HPDE6-E6E7 (cell line): ENCODE measurements at regions not wholly inside any gene's neighbourhood (a gene's known extent, or its start where the extent isn't known, plus 50 kb on each side); places are given as distances from the start of the nearest gene placed in this dataset.

Experiments used
- DNase-seq: peaks from one replicate; pipeline ENCODE4 v3.0.0; 2011; ENCODE audit warnings: missing footprints; ENCODE audit errors: extremely low spot score

- DNase-seq = no peak
Observed at GRCh38 chr4:183763990-183764754, 105.1 kb downstream of the TRAPPC11 start.

DNA sequence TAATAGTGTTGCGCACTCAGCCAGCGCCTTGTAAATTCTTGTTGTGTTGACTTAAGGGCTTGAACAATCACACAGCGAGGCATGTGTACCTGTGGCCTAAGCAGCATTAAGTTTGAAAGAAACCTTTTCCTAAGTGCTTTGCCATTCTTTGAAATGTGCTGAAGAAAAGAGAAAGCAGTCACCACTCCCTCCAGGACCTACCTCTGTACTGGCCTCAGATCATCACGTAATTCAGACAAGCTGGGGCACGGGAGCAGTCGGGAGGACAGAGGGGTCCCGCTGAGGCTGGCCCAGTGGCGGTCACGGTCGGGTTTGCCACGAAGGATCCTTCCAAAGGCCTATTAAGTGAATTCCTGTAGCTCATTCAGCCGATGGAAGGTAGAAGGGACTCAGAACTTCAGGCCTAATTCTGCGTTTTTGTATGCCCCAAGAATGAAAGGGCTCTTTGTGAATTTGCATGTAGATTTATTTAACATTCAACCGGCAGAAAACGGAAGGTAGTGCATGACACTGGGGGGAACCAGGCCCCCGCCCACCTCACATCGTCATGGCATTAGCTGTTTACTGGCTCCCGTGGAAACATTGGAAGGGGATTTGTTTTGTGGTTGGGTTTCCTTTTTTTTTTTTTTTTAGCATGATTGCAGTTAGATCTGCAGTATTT lies 106.3 kb downstream of the TRAPPC11 start:
- no peak for DNase-seq

GRCh38 chr4:183766140-183766539 lies 107.0 kb downstream of the TRAPPC11 start:
- DNase-seq = no peak

DNA sequence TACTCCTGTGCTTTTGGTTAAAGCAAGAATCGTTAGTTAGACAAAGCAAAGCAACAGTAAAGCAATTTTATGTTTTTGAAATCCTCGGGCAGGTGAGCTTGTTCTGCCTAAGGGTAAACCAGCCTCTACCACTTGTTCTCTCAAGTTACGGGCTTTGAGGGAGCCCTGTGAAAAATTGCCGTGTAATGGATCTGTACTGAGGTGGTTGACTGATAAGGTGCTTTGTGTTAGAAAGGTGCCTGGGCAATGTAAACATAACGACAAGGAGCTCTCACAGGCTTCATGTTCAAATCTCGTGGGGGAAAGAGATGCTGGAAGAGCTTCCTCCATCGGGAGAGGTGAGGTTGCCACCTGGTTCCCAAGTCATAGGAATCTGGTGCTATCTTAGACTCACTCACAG lies 111.8 kb downstream of the TRAPPC11 start:
- DNase-seq = no peak

GRCh38 chr4:183772361-183772760 lies 113.3 kb downstream of the TRAPPC11 start:
- DNase-seq = no peak

GRCh38 chr4:183773790-183774189 lies 114.7 kb downstream of the TRAPPC11 start:
- no peak for DNase-seq

DNA sequence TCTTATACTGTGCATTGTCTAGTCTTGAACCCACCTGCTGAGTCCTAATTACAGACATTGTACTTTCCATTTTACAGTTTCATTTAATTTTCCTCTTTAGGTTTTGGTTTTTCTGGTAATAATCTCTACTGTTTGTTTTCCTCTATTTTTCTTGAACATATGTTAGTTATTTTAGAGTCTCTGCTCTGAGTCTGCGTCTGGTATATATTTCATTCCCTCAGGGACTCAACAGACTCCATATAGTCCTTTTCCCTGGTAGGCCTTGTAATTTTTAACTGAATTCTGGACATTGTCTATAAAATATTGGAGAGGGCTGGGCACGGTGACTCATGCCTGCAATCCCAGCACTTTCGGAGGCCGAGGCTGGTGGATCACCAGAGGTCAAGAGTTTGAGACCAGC lies 121.8 kb upstream of the STOX2 start:
- no peak for DNase-seq

DNA sequence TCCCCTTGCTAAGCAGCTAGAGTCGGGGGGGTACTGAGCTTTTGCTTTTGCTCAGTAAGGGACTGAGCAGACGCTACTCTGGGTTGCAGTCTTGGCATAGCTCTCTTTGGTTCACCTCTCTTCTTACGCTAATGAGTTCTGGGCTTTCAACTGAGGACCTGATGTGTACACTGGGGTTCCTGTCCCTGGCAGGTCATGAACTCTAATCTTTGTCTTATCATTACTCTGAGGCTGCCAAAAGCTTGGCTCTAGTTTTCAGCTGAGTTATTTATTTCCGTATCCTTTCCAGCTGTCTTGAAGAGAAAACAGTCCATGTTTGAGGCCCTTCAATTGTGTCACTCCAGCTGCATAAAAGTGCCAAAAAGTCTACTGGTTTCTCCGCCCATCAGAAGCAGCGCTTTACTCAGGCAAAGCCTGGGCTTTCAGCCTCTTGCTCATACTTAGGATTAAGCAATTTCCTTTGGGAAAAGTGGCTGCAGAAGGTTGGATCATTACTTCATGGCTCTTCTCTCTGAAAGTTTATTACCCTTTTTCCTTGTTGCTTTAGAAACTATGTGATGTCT lies 121.0 kb upstream of the STOX2 start:
- DNase-seq = no peak

DNA sequence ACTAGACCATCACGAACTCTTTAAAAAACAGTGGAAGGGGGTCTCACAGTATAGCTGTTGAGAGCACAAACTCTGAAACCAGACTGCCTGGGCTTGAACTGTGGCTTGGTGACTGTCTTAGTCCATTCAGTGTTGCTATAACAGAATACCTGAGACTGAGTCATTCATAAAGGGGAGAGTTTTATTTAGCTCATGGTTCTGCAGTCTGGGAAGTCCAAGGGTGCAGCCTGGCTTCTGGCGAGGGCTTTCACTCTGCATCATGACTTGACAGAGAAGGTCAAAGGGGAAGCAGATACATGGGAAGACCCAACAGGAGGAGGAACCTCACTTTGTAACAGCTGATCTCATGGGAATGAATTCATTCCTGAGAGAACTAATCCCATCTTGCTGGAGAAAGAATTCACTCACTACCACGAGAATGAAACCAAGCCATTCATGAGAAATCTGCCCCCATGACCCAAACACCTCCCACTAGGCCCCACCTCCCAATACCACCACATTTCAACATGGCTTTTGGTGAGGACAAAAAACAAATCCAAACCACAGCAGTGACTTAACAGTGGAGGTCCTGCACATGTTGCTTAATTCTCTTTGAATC lies 116.7 kb upstream of the STOX2 start:
- DNase-seq = no peak

GRCh38 chr4:183789657-183790056 lies 115.5 kb upstream of the STOX2 start:
- DNase-seq = no peak

- no peak for DNase-seq
Observed at GRCh38 chr4:183790661-183791060, 114.4 kb upstream of the STOX2 start.

DNA sequence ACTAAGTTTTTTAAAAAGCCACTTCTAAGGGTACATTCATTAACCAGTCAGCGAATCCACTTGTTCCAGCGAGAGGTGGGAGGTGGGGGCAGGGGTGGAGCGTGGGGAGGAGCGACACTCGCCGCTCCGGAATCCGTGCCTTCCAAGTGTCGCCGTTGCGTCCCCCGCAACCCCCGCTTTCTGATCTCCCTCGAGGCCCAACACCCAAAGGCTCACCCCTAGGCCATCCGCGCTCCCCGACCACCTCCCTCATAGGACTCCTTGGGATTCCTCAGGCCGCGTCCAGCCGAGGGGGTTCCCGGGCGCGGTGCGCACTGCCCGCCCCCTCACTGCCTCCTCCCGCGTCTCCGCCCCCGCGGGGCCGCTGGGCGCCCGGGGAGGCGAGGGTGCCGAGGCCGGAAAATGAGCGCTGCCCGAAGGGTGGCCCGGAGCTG lies 108.1 kb upstream of the STOX2 start:
- no peak for DNase-seq

- no peak for DNase-seq
Observed at GRCh38 chr4:183797445-183798300, 107.4 kb upstream of the STOX2 start.

DNA sequence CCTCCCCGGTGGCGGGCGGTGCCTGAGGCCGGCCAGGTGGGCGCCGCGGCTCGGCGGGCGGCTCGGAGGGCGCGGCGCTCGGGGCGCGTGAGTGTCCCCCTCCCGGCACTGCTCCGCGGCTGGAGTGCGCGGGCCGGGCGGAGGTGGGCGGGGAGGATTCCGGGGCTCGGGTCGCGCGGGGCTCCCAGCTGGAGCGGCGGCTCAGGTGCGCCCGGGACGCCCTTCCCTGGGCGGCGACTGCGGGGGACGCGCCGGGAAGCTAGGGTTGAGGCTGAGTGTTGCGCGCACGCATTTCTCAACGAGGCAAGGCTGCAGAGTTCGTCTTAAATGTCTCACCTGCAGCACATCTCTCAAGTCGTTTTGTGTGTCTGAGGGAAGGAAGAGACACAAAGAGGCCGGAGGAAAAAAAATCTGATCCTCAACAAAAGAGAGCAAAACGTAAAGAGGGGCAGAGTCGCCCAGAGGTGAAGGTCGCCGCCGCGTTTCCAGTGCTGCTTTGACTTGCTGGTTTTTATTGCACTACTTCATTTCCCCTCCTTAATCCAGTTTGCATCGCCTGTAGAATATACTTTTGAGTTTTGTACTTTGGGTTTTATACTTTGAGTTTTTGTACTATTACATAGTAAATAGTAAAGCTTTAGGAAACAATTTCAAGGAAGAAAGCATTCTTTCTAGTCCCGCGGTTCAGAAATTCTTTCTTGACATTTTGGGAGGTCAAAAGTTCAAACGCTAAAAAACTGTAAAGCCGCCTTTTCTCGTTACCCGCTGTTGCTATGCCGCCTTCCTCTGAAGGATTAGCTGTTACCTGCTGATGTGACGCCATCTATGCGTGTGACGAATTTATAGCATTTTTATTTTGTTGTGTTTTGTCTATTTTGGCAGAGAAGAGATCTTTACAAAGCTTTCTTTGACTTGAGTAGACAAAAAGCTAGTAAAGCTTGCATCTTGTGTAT lies 106.5 kb upstream of the STOX2 start:
- DNase-seq = no peak

GRCh38 chr4:183801457-183802165 lies 103.5 kb upstream of the STOX2 start:
- DNase-seq = no peak

DNA sequence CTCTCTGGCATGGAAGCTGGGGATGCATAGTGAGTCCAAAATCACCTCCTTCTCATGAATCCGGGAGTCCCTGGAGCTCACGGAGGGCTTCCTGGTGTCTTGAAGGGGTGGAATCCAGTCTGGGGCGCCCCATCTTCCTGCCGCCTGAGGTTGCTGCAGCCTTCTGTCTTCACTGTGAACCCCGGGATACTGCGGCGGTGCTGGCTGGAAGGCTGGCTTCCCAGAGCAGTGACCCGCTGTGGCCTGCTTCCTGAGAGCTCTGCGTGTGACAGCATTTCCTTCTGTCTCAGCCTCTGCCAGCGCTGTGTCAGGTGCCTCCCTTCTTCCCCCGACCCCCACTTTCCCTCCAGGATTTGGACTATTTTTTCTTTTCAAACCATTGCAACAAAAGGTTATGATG lies 98.8 kb upstream of the STOX2 start:
- no peak for DNase-seq

DNA sequence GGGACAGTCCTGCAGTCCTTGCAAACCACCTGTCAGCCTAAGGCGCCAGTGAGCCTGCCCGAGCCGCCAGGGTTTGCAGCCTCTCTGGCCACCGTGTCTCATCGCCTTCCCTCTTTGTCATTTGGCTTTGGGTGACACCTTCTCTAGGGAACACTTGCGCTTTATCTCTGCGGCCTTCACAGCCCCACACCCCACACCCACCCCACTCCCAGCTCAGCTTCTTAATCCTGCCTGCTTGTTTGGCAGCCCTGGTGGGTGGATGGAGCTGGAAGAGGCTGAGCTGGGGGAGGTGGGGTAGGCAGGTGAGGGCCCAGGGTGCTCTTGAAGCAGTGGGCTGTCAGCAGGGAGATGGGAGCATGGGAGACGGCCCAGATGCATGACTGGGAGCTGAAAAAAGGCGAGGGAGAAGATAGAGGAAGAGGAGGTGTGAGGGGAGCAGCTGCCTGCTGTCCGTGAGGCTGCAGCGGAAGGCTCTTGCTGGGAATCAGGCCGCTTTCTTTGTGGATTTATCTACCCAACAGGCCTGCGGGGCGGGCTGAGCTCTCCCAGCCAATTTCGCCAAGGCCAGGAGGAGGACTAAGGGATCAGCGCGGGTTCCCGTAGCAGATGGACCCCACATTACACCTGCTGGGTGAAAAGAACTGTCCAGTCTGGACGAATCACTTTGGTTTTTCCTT lies 97.5 kb upstream of the STOX2 start:
- no peak for DNase-seq

DNA sequence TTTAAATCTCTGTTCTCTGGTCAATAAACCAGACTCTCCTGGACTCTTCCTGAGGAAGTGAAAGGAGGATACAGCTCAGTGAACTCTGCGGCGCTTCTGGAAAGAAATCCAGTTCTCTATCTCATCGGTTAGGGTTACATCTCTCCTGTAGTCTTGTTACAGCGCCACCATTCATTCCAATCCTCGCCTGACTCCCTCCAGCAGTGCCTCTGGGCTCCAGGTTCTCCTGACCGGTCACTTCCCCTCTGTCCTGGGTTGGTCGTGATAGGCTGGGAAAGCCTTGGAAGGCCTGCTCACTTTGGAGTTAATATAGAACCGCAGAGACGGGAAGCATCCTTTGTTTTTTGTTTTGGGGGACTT lies 97.0 kb upstream of the STOX2 start:
- no peak for DNase-seq

DNA sequence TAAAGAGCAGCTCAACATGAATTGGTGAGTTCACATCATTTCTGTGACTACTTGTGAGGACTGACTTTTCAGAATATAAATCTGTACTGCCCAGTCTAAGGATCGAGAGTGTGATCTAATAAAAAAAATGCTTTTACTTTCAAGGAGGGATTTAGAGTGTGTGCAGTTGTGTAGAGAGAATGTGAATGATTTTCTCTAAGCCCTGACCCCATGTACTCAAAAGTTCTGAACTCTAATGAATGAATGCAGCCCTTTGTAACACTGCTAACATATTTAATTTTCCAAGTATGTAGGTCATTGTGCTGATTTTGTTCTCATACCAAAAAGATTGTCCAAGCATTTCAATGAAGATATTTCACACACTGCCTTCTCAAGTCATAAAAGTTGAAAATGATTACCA lies 92.5 kb upstream of the STOX2 start:
- DNase-seq = no peak

GRCh38 chr4:183814461-183814860 lies 90.6 kb upstream of the STOX2 start:
- no peak for DNase-seq
